Hepatocyte (in vitro differentiated cells): ENCODE measurements at regions not wholly inside any gene's neighbourhood (a gene's known extent, or its start where the extent isn't known, plus 50 kb on each side); places are given as distances from the start of the nearest gene placed in this dataset.

ENCODE experiments used
- DNase-seq: peaks from one replicate; pipeline ENCODE4 v3.0.0-alpha.2; 2016; ENCODE audit warnings: low spot score
- H2AFZ ChIP-seq: fragments of 200-600 bp; sonication (generic); 2 replicates; pipeline ENCODE4 v1.6.0; 2016; ENCODE audit warnings: antibody characterized with exemption, mild to moderate bottlenecking
- H3K27ac ChIP-seq: fragments of 200-600 bp; sonication (generic); 2 replicates; pipeline ENCODE4 v1.5.1; 2016; ENCODE audit warnings: mild to moderate bottlenecking
- H3K27me3 ChIP-seq: fragments of 200-600 bp; sonication (generic); 2 replicates; pipeline ENCODE4 v1.6.1; 2016
- H3K36me3 ChIP-seq: fragments of 200-600 bp; sonication (generic); replicated peaks from 2 replicates; pipeline ENCODE4 v1.5.1; 2016; ENCODE audit warnings: low read depth; ENCODE audit not compliant: insufficient read depth
- H3K4me1 ChIP-seq: fragments of 200-600 bp; sonication (generic); 2 replicates; pipeline ENCODE4 v1.5.1; 2016; ENCODE audit warnings: mild to moderate bottlenecking, moderate library complexity; ENCODE audit not compliant: insufficient read depth
- H3K4me2 ChIP-seq: fragments of 200-600 bp; sonication (generic); 2 replicates; pipeline ENCODE4 v1.6.0; 2016
- H3K4me3 ChIP-seq: fragments of 200-600 bp; sonication (generic); 2 replicates; pipeline ENCODE4 v1.5.1; 2016; ENCODE audit warnings: mild to moderate bottlenecking
- H3K79me2 ChIP-seq: fragments of 200-600 bp; sonication (generic); 2 replicates; pipeline ENCODE4 v1.6.0; 2017; ENCODE audit warnings: mild to moderate bottlenecking
- H3K9me2 ChIP-seq: fragments of 200-600 bp; sonication (generic); replicated peaks from 2 replicates; pipeline ENCODE4 v1.6.0; 2017; ENCODE audit warnings: mild to moderate bottlenecking; ENCODE audit not compliant: insufficient read depth
- H3K9me3 ChIP-seq: fragments of 200-600 bp; sonication (generic); 2 replicates; pipeline ENCODE4 v1.5.1; 2016; ENCODE audit warnings: low read depth, mild to moderate bottlenecking
- H4K20me1 ChIP-seq: fragments of 200-600 bp; sonication (generic); 2 replicates; pipeline ENCODE4 v1.6.0; 2016; ENCODE audit warnings: mild to moderate bottlenecking; ENCODE audit not compliant: insufficient read depth, poor library complexity, severe bottlenecking
- CTCF ChIP-seq: fragments of 200-600 bp; sonication (generic); IDR thresholded peaks from 2 replicates; pipeline ENCODE4 v1.5.1; 2016; ENCODE audit warnings: antibody characterized with exemption, mild to moderate bottlenecking; ENCODE audit not compliant: poor library complexity
- EZH2 ChIP-seq: fragments of 200-600 bp; sonication (generic); IDR thresholded peaks from 2 replicates; pipeline ENCODE4 v1.6.1; 2016; ENCODE audit warnings: antibody characterized with exemption, mild to moderate bottlenecking, borderline replicate concordance
- EZH2phosphoT487 ChIP-seq: fragments of 200-600 bp; sonication (generic); IDR thresholded peaks from one replicate; pipeline ENCODE4 v1.6.1; 2018; ENCODE audit warnings: antibody characterized with exemption, mild to moderate bottlenecking, low read depth, moderate library complexity; ENCODE audit not compliant: unreplicated experiment, severe bottlenecking
- WGBS: methylation state at CpG from one replicate; pipeline ENCODE4 v1.1.6; 2016; ENCODE audit warnings: low lambda C conversion rate; ENCODE audit errors: missing lambda C conversion rate; 5-methylcytosine and 5-hydroxymethylcytosine counted together

GRCh38 chr20:57842720-57843119, 132.9 kb upstream of the PMEPA1 start:
- Histone ChIP-seq H3K4me2 (no peak overlapping the region), H3K27ac (no peak overlapping the region), H2AFZ (no peak overlapping the region), H3K79me2 (no peaks in the 10 kb centered on the region), H3K9me2 (no peaks in the 10 kb centered on the region), H4K20me1 (no peaks in the 10 kb centered on the region), H3K4me3 (no peak overlapping the region), H3K4me1 (peaks cover 8% of the 10 kb centered on the region), H3K36me3 (no peaks in the 10 kb centered on the region), H3K9me3 (no peaks in the 10 kb centered on the region), H3K27me3 (no peaks in the 10 kb centered on the region)
- WGBS: 91% methylated on average over 4 of the region's 4 CpGs
- no peak for TF ChIP-seq CTCF
- DNase-seq: no peak

GRCh38 chr20:57841297-57841866, 131.6 kb upstream of the PMEPA1 start:
- Histone ChIP-seq H2AFZ (no peak overlapping the region), H3K4me1 (peaks cover 8% of the 10 kb centered on the region), H3K27me3 (no peaks in the 10 kb centered on the region), H3K4me2 (no peak overlapping the region), H3K27ac (no peak overlapping the region), H3K9me3 (no peaks in the 10 kb centered on the region), H3K9me2 (no peaks in the 10 kb centered on the region), H3K79me2 (no peaks in the 10 kb centered on the region), H4K20me1 (no peaks in the 10 kb centered on the region), H3K4me3 (no peak overlapping the region), H3K36me3 (no peaks in the 10 kb centered on the region)
- DNase-seq: no peak
- WGBS: 91% methylated on average over 11 of the region's 11 CpGs
- TF ChIP-seq EZH2phosphoT487: no peak
- no peak for TF ChIP-seq CTCF
- no peak for TF ChIP-seq EZH2

GRCh38 chr20:57840504-57841296, 130.9 kb upstream of the PMEPA1 start:
- peaks cover 8% of the 10 kb centered on the region for H3K4me1 ChIP-seq
- no peaks in the 10 kb centered on the region for H3K27me3 ChIP-seq
- H3K36me3 ChIP-seq: no peaks in the 10 kb centered on the region
- no peak overlapping the region for H3K4me3 ChIP-seq
- no peak for DNase-seq
- H3K4me2 ChIP-seq: no peak overlapping the region
- H3K79me2 ChIP-seq: no peaks in the 10 kb centered on the region
- WGBS: 91% methylated on average over 19 of the region's 19 CpGs
- H2AFZ ChIP-seq: no peak overlapping the region
- no peak overlapping the region for H3K27ac ChIP-seq
- TF ChIP-seq EZH2phosphoT487 (no peak), CTCF (no peak), EZH2 (no peak)
- H3K9me2 ChIP-seq: no peaks in the 10 kb centered on the region
- H4K20me1 ChIP-seq: no peaks in the 10 kb centered on the region
- H3K9me3 ChIP-seq: no peaks in the 10 kb centered on the region
